ENCODE measurements at regions not wholly inside any gene's neighbourhood (a gene's known extent, or its start where the extent isn't known, plus 50 kb on each side); places are given as distances from the start of the nearest gene placed in this dataset.

GRCh38 chr6:147141711-147142308 lies 62.4 kb upstream of the STXBP5 start:
- DNase-seq, result no peak

GRCh38 chr6:147142684-147143245 lies 61.5 kb upstream of the STXBP5 start:
- DNase-seq, result no peak

GRCh38 chr6:147149092-147149491 lies 55.1 kb upstream of the STXBP5 start:
- no peak for DNase-seq

GRCh38 chr6:147149826-147150225 lies 54.4 kb upstream of the STXBP5 start:
- no peak for DNase-seq

GRCh38 chr6:147150293-147150692 lies 53.9 kb upstream of the STXBP5 start:
- DNase-seq, result no peak

Measured in activated CD4-positive, alpha-beta T cell treated with anti-CD3 and anti-CD28 coated beads, Interleukin-2, amount 50 U/mL, for 48 hours (primary cell).